HG03457 (cell line): ENCODE measurements at regions not wholly inside any gene's neighbourhood (a gene's known extent, or its start where the extent isn't known, plus 50 kb on each side); places are given as distances from the start of the nearest gene placed in this dataset.
A peak's percentile ranks its signal among the peaks of the same experiment; 100 is the strongest.
"Not testable (repeated sequence)": the region's sequence is repeated elsewhere in the genome, so short reads cannot be mapped to it uniquely, and the experiment has no call there.

Experiments
- ATAC-seq: cut with Tn5 transposase; IDR thresholded peaks from one replicate; pipeline ENCODE4 v1.9.1; 2021; ENCODE audit warnings: moderate number of reproducible peaks; ENCODE audit not compliant: unreplicated experiment

DNA sequence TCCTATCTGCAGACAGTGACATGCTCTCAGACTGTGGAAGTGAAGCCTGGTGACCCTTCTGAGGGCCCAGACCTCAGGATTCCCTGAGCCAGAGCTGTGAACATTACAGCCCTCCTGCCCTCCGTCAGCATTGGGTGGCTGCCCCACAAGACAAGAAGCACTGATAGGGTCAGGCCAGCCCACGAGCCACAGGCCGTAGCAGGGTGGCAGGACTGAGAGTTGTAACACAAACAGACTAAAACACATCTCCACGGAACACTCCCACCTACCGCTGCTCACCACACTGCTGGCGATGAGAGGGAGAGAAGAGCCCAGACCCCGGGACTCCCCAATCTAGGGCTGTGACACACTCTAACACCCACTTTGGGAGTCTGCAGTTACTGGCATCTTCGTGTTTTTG is 264.8 kb upstream of the FSIP2 start:
- ATAC-seq: no peak

DNA sequence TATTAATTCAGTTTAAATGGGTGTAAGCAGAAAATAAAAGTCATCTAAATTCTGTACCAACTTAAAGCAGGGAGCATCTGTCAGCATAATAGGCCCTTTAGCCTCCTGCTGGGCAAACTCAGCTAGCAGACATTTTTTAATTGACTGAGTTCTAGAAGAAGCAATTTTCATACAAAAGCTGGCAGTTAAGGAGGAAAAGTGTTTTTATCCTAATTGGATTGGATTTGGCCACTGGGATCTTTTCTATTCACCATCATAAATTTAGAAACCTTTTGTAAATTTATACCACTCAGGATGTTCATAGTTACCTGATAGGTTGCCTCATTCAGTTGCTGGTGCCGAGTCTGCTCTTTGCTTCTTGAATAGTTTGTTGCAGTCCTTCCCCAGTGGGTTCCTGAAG is 262.7 kb upstream of the FSIP2 start:
- no peak for ATAC-seq

DNA sequence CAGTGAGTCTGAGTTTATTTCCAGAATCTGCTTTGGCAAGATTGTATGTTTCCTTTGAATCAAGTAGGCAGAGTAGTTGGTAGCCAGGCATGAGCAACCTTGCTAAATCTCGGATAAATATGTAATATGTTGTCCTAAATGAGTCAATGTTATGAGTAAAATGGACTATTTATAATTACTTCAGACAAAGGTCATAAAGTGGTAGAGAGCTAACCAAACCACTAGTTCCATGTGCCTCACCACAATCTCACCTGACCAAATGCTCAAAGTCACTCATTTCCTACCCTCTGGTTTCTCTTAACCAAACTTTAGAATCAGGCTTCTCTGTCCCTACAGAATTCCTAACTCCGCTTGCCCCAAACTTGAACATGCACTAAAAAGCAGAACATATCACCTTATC is 261.2 kb upstream of the FSIP2 start:
- ATAC-seq: no peak

DNA sequence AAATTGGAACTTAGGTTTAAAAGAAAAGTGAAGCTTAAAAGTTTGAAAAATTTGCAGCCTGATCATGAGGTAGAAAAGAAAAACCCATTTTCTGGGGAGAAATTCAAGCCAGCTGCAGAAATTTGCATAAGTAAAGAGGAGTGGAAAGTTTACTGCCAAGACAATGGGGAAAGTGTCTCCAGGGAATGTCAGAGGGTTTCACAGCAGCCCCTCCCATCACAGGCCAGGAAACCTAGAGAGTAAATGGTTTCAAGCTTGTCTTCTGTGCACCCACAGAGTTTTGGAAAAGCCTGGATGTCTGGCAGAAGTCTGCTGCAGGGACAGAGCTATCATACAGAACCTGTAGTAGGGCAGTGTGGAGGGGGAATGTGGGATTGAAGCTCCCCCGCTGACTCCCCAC is 254.0 kb upstream of the FSIP2 start:
- ATAC-seq: no peak

DNA sequence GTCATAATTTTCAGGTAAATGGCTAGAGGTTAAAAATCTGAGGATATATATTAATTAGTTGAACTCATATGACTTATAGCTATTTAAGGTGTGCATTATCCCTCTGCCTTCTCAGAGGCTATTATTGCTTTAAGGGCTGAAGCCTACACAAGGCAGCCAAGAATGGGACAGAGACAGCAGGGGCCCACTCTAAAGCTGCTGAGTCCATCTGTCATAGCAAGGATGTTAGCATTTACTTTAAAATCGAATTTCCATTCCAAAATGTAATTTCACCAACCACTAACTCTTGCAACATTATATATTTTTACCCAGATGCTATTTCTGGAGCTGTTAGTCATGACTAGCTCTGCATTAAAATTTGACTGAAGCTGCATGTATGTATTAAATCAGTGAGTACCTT is 236.3 kb upstream of the FSIP2 start:
- no peak for ATAC-seq

DNA sequence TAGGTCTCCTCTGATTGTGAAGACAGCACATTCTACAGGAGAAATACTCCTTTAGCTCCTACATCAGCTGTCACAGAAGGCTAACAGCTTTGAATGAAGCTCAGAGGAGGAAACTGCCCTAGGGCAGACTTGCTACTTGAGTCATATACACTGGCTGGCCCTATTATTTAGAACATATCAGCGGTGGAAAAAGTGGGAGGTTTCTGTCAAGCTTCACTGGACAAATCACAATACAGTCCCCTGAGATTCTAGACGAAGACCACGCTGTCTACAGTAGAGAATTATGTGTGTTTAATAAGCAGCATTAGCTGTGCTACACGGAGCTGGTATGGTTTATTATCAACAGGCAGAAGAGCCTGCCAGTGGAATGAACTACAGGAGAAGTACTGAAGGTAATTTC is 230.9 kb upstream of the FSIP2 start:
- ATAC-seq: no peak

DNA sequence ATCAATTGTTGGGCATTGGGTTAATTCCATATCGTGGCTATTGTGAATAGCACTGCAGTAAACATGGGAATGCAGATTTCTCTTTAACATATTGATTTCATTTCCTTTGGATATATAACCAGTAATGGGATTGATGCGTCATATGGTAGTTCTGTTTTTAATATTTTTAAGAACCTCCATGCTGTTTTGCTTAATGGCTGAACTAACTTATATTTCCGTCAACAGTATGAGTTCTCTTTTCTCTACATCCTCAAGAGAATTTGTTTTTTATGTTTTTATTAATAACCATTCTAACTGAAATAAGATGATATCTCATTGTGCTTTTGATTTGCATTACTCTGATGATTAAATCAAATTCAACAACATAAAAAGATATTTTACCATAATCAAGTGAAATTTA is 228.5 kb upstream of the FSIP2 start:
- ATAC-seq: no peak

DNA sequence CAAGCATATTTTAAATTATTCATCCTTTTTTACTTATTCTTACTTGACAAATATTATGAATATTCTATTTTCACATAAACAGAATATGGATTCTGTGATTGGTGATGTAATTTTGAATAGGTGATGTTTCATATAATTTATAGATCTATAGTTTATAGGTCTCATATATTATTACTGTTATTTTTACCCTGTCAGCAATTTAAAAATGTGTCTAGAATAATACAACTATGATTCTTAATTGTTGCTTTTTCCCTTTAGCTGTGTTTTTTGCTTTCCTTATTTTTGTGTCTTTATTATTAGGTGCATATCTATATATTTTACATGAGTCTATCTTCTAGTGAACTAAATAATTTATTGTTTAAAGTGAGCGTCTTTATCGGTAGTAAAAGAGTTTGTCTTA is 226.7 kb upstream of the FSIP2 start:
- ATAC-seq: no peak

DNA sequence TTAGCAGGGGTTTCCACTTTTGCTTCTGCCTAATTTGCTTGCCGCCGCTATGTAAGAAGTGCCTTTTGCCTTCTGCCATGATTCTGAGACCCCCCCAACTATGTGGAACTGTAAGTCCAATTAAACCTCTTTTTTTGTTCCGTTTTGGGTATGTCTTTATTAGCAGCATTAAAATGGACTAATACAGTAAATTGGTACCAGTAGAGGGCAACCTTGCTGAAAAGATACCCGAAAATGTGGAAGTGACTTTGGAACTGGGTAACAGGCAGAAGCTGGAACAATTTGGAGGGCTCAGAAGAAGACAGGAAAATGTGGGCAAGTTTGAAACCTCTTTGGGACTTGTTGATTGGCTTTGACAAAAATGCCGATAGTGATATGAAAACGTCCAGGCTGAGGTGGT is 216.1 kb upstream of the FSIP2 start:
- ATAC-seq: no peak

DNA sequence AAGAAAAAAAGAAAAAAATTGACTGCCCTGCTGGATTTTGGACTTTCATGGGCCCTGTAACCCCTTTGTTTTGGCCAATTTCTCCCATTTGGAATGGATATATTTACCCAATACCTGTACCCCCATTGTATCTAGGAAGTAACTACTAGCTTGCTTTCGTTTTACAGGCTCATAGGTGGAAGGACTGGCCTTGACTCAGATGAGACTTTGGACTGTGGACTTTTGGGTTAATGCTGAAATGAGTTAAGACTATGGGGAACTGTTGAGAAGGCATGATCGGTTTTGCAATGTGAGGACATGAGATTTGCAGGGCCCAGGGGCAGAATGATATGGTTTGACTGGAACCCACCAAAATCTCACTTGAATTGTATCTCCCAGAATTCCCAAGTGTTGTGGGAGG is 214.4 kb upstream of the FSIP2 start:
- not testable (repeated sequence) for ATAC-seq

DNA sequence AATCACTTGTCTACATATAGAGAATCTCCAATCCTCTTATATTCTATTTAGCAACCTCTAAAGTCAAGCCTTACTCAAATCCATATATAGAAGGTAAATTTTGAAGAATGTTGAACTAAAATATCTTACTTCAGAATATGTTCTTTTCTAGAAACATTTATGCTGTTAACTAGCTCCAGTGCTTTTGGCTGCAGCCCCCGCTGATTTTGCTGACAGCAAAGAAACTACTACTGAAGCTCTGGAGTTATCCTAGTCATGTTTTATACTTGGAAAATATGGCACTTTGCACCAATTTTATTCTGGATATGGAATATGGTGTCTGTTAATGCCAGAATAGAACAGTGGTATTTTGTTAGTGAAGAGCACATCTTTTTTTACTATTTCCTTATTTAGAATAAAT is 212.4 kb upstream of the FSIP2 start:
- no peak for ATAC-seq

DNA sequence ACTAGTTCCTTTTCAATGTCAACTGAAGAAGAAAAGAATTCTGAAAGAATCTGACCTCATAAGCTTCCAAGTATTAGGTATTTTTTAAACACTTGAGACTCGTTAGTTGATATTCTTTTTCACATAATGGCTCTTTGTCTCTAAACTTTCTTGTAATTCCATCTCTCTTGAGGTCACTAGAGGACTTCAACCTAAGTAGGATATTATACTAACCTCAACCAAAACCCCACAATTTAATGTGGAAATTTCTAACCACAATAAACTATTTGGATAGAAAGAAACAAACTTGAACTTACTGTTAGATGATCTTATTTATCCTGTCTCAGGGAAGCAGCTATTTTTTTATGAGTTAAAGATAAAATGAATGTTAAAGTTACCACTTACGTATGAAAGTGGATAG is 206.9 kb upstream of the FSIP2 start:
- no peak for ATAC-seq

DNA sequence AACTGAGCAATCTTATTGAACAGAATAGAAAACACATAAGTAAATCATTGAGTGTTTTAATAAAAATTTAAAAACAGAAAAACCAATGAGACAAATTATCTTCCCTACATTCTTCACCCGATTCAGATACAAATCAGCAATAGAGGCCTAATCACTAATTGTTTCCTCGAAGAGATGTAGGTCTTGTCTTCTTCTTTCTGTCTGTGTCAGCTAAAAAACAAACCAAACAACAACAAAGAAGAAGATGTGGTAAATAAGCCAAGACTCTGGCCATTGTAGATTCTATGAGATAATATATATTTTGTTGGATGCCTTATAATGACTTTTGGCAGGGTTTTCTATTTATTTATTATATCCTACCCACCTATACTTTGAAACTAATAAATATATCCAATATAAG is 200.9 kb upstream of the FSIP2 start:
- no peak for ATAC-seq

DNA sequence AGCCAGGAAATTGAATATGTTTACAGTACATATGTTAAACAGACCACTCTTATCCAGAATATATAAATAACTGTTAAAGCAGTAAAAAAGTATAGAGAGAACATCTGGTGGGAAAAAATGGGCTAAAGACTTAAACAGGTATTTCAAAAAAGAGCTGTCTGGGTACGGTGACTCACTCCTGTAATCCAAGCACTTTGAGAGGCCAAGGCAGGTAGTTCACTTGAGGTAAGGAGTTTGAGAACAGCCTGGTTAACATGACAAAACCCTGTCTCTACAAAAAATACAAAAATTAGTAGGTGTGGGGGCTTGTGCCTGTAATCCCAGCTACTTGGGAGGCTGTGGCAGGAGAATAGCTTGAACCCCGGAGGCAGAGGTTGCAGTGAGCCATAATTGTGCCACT is 171.4 kb upstream of the FSIP2 start:
- ATAC-seq: no peak

DNA sequence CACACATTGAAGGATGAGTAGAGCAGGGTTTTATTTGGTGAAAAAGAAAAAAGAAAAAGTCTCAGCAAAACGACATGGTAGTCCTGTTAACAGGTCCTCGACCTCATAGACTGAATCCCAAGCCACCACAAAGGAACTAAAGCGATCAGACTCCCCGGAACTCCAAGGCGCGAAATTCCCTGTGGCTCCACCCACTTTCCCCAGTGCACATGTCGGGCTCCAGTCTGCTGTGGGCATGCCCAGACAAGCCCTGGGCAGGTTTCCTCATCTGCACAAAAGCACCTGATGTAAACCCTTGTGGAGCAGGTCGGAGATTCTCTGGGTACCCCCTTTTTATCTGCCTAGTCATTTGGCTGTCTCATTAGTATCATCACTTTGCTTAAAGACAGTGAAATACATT is 170.7 kb upstream of the FSIP2 start:
- ATAC-seq: no peak

DNA sequence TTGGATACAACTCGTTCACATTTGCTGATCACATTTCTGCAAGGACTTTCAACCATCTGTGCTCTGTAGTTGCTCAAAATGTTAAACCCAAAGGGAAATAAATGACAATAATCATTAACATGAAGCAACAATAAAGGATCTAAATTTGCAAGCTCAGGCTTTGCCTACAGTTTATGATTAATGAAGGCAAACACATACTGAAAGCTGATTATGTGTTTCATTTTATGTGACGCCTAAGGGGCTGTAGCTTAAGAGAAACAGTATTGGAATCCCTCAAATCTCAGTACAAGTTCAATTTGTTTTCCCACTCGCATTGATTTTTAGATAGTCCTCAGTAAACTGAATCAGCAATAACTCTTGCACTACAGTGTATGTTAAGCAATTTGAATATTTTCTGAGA is 160.3 kb upstream of the FSIP2 start:
- peak; percentile 74 for ATAC-seq

DNA sequence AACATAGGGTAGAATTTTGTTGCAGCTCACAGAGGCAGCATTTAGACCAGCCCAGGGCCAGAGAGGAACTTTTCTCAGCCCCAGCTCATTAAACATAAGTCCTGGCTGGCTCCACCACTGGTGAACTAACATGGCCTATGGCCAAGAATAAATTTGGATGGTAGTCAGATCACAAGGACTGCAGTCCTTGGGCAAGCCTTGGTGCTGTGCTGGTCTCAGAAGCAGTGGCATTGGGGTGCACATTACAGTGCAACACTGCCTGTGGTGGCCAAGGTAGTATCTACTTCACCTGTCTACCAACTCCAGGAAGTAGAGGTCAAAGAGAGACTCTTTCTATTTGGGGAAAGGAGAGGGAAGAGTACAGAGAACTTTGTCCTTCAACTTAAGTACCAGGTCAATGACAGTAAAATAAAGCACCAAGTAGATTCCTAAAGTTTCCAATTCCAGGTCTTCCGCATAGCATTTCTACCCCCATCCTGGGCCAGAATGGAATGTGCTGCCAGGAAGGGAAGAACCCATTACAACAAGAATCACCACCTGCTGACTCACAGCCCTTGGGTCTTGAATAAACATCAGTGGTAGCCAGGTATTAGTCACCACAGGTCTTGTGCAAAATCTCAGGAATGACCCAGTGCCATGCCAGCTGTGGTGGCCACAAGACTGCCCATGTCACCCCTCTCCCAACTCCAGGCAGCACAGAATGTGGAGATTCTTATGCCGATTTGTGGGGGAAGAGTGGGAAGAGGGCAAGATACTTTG is 155.4 kb upstream of the FSIP2 start:
- ATAC-seq: no peak

DNA sequence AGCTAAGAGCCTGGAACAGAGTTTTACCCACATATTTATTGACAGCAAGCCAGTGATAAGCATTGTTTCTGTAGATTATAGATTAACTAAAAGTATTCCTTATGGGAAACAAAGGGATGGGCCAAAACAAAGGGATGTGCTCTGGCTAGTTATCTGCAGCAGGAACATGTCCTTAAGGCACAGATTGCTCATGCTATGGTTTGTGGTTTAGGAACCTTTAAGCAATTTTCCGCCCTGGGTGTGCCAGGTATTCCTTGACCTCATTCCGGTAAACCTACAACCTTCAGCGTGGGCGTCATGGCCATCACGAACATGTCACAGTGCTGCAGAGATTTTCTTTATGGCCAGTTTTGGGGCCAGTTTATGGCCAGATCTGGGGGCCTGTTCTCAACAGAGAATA is 153.4 kb upstream of the FSIP2 start:
- ATAC-seq: not testable (repeated sequence)

DNA sequence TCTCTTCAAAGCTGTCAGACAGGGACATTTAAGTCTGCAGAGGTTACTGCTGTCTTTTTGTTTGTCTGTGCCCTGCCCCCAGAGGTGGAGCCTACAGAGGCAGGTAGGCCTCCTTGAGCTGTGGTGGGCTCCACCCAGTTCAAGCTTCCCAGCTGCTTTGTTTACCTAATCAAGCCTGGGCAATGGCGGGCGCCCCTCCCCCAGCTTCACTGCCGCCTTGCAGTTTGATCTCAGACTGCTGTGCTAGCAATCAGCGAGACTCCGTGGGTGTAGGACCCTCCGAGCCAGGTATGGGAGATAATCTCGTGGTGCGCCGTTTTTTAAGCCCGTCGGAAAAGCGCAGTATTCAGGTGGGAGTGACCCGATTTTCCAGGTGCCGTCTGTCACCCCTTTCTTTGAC is 147.3 kb upstream of the FSIP2 start:
- not testable (repeated sequence) for ATAC-seq

DNA sequence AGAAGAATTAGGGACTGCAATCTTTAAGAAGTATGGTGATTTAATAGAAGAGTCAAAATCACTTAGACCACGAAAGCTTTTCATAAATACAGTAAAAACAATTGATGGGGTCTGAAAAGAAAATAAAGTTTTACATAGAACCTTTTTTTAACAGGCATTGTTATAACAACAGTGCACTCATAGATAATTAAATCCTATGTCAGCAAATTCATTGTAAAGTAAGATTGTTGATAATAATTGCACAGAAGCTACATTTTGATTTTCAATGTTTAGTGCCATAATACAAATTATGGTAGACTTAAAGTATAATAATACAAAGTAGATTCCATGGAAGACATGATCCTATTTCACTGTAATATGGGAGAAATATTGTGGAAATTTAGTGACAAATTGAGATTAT is 130.7 kb upstream of the FSIP2 start:
- ATAC-seq: no peak

DNA sequence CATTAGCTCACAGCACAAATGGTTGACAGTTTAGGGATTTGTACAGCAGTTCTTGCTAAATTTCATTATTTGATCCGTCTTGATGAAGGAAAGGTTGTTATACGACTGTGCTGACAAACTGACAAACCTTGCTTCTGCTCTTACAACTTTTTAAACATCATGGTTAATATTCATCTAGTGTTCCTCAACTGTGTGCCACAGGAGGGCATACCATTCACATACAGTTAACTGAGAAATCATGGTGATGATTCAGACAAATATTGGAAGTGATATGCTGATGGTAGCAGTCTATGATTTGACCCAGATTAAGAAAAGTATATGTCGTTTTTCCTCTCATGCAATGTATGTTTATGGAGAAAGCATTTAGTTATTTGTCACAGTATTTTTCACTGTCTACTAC is 129.8 kb upstream of the FSIP2 start:
- ATAC-seq: no peak

DNA sequence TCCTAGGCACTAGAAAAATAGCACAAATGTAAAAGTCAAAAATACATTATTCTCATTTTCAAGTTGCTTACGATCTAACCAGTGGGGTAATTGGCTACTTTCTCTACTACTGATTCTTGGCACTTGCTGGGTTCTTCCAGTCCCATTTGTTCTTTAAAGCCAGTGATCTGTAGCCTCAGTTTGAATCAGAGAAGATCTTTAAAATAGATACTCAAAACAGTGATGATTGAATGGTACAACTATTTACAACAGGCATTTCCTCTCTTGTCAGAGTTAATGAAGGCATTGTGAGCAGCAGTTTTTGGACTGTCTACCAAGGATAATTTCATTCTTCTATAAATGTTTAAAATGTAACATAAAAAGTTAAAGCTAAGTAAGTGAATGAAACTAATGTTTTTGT is 128.3 kb upstream of the FSIP2 start:
- ATAC-seq: no peak

DNA sequence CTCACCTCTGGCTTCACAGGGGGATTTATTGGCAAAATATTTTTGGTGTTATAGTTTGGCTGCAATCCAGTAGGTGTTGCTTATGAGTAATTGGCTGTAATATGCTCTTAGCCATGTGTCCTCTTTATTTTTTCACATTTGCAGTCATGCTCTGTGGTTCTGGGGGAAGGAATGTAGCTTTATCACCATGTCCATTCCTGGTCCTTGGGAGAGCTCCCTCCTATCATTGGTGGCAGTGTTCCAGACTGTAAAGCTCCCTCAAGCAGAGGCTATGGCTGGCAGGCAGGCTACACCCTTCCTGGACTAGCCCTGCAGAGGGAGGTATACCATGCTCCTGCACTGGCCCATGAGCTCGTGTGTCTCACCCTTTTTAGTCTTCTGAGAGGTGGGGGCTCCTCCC is 120.0 kb upstream of the FSIP2 start:
- no peak for ATAC-seq
